ENCODE measurements at regions not wholly inside any gene's neighbourhood (a gene's known extent, or its start where the extent isn't known, plus 50 kb on each side); places are given as distances from the start of the nearest gene placed in this dataset.

DNA sequence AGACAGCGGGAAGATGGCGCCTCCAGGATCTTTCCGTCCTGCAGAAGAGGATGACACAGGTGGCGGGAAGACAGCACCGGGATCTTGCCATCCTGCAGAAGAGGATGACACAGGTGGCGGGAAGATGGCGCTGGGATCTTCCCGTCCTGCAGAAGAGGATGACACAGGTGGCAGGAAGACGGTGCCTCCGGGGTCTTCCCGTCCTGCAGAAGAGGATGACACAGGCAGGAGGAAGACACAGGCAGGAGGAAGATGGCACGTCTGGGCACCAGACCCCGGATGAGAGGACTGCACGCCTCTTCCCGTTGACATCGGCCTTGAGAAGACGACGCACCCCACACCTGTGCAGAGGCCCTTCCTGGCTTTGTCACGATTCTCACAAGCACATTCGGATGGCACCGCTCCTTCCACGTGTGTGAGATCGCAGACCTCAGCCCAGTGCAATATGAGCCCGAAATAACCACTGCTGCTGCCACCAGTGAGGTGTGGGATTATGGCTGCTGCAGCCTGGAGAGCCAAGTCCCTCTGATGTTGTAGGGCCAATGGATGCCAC, 79.4 kb upstream of the SNTG2 start:
- DNase-seq (ENCODE audit: low read depth, low spot score) = no peak
- Histone ChIP-seq H3K9me3 (ENCODE audit: control insufficient read depth, insufficient read depth, low read depth, low read length) (no peaks in the 10 kb centered on the region), H3K4me3 (ENCODE audit: low read depth in 2 of 2, low read length in 2 of 2) (no peak overlapping the region), H3K27ac (ENCODE audit: low read length) (no peak overlapping the region), H3K36me3 (ENCODE audit: control insufficient read depth, insufficient read depth, low read length) (no peaks in the 10 kb centered on the region), H3K27me3 (ENCODE audit: control insufficient read depth, insufficient read depth, low read length) (peaks cover 7% of the 10 kb centered on the region; the same call in 1 of the 2 replicates), H3K4me1 (ENCODE audit: control insufficient read depth, insufficient read depth, low read length) (no peaks in the 10 kb centered on the region)
- intact Hi-C loops (cut with micrococcal nuclease; ENCODE audit: unreplicated experiment) = no loop called here
- in situ Hi-C loops (cut with HindIII; ENCODE audit: low pct_unique_long_range_greater_than_20kb, low sequenced_read_pairs) = no loop called here
- ChIA-PET CTCF (no interaction called here), POLR2A (no interaction called here)
- TF ChIP-seq CTCF (IDR thresholded peaks at IDR 0.05) = no peak
- no peak for TF ChIP-seq SIN3A (IDR thresholded peaks at IDR 0.05; ENCODE audit: borderline replicate concordance, insufficient read depth, low read depth, low read length)
- TF ChIP-seq REST (IDR thresholded peaks at IDR 0.05; ENCODE audit: insufficient read depth in 1 of 2, low read depth in 2 of 2, low read length in 1 of 2) = no peak
- no peak for TF ChIP-seq TCF7L2 (IDR thresholded peaks at IDR 0.05; ENCODE audit: low read depth, low read length)
- TF ChIP-seq POLR2AphosphoS5 (IDR thresholded peaks at IDR 0.05; ENCODE audit: low read depth, low read length) = no peak
- BruUV-seq (replicated peaks) = no TSS peak
- no peak for ATAC-seq

DNA sequence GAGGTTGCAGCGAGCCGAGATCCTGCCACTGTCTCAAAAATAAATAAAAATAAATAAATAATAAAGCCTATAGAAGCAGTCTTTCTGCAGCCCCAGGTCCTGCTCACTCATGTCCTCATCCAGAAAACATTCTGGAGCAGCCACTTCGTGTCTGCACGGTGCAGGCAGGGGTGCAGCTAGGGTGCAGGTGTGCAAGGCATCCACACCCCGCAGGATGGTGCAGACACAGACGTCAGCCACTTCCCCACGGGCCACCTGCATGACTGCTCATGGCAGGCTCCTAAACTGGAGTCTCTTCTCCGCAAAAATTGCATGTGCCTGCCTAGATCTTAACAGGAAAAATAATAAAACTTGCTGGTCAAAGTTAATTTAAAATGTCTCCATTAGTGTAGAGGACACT, 80.2 kb upstream of the SNTG2 start:
- no TSS peak for BruUV-seq (replicated peaks)
- H3K4me3 ChIP-seq (ENCODE audit: low read depth in 2 of 2, low read length in 2 of 2) = no peak overlapping the region
- H3K9me3 ChIP-seq (ENCODE audit: control insufficient read depth, insufficient read depth, low read depth, low read length) = no peaks in the 10 kb centered on the region
- CTCF ChIA-PET = interaction anchor here (0.6 kb wide), 1 partner anchor 262 kb away, joined by 3 read pairs; no protein-coding TSS in a partner anchor
- intact Hi-C loops (cut with micrococcal nuclease; ENCODE audit: unreplicated experiment) (no loop called here), in situ Hi-C loops (cut with HindIII; ENCODE audit: low pct_unique_long_range_greater_than_20kb, low sequenced_read_pairs) (no loop called here)
- DNase-seq (ENCODE audit: low read depth, low spot score) (no peak), ATAC-seq (no peak)
- H3K27ac ChIP-seq (ENCODE audit: low read length) = no peak overlapping the region
- no peaks in the 10 kb centered on the region for H3K36me3 ChIP-seq (ENCODE audit: control insufficient read depth, insufficient read depth, low read length)
- POLR2A ChIA-PET = no interaction called here
- no peaks in the 10 kb centered on the region for H3K4me1 ChIP-seq (ENCODE audit: control insufficient read depth, insufficient read depth, low read length)
- no peak for TF ChIP-seq CTCF (IDR thresholded peaks at IDR 0.05)
- TF ChIP-seq SIN3A (IDR thresholded peaks at IDR 0.05; ENCODE audit: borderline replicate concordance, insufficient read depth, low read depth, low read length) = no peak
- H3K27me3 ChIP-seq (ENCODE audit: control insufficient read depth, insufficient read depth, low read length) = peaks cover 7% of the 10 kb centered on the region; the same call in 1 of the 2 replicates
